HG02884 (cell line): ENCODE measurements at regions not wholly inside any gene's neighbourhood (a gene's known extent, or its start where the extent isn't known, plus 50 kb on each side); places are given as distances from the start of the nearest gene placed in this dataset.

Source experiments
- ATAC-seq: cut with Tn5 transposase; IDR thresholded peaks from one replicate; pipeline ENCODE4 v1.9.1; 2021; ENCODE audit warnings: mild to moderate bottlenecking, moderate library complexity; ENCODE audit not compliant: unreplicated experiment

DNA sequence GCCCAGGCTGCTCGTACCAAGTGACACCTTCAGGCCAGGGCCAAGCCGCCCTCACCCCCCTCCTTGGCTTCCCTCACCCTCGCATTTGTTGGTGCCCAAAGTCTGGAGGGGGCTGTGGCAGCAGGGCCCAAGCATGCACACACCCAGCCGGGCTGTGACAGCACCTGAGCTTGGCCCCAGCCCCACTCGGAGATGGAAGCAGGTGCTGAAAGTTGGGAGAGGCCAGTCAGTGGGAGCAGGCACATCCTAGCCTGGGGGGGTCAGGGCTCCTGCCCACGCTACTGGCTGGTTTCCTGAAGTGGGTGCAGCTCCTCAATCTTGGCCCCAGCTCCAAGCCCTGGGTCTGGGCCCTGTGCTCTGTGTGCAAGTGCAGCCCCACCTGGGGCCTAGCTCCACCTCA lies 228.0 kb downstream of the RDH14 start:
- no peak for ATAC-seq

DNA sequence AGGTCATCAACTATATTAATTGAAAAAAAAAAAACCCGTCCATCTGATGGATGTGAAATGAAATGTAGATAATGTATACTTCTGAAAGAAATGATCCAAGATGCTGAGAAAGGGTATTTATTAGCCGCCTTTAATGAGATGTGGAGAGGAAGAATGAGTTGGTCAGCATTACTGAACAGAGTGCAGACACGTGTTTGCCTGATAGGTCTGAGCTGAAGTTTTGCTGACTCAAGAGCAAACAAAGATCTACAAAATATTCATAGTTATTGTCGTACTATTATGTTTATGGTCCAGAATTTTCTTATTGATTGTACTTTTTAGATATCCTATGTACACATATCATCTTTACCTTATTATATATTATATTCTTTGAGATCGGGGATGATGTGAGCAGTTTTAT lies 235.3 kb downstream of the RDH14 start:
- ATAC-seq: no peak

DNA sequence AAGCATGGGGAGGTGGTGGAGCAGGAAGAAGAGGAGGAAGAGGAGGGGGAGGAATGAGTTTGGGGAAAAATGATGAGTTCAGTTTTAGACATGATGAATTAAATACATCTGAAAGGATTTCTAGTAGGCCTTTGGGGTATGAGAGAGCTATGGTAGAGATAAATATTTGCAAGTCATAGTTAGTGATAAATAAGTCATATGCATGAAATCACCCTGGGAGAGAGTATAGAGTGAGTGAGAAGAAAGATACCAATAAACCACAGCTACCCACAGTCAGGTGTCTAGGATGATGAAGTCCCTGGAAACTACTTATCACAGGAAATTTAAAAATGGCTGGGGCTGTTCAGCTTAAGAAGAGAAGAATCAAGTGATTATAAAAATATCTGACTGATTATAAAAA lies 240.5 kb downstream of the RDH14 start:
- no peak for ATAC-seq

- ATAC-seq: no peak
Observed at GRCh38 chr2:18317017-18317416, 243.4 kb downstream of the RDH14 start.

- no peak for ATAC-seq
Observed at GRCh38 chr2:18312818-18313217, 247.6 kb downstream of the RDH14 start.

GRCh38 chr2:18311420-18312195 lies 248.8 kb downstream of the RDH14 start:
- ATAC-seq: no peak

DNA sequence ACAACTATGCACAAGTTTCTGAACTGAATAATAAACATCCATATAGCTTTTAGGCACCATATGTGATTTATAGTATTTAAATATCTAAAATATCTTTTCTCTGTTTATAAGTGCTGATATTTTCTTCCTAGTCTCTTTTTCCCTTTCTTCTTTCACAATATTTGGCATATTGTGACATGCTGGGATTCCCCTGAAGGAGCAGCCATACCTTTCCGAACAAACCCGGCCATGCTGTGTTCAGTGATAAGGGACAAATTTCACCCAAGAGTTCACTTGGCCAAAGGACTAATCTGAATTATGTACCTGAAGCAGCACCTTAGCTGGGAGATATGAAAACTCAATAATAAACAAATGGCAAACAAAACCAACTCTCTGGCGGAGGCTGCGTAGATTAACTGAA lies 250.8 kb downstream of the RDH14 start:
- ATAC-seq: no peak

- no peak for ATAC-seq
Observed at GRCh38 chr2:18309188-18309587, 251.3 kb downstream of the RDH14 start.

GRCh38 chr2:18304849-18305248 lies 255.6 kb downstream of the RDH14 start:
- ATAC-seq: no peak

GRCh38 chr2:18301421-18302139 lies 258.9 kb downstream of the RDH14 start:
- no peak for ATAC-seq

GRCh38 chr2:18299423-18300212 lies 260.8 kb downstream of the RDH14 start:
- no peak for ATAC-seq

DNA sequence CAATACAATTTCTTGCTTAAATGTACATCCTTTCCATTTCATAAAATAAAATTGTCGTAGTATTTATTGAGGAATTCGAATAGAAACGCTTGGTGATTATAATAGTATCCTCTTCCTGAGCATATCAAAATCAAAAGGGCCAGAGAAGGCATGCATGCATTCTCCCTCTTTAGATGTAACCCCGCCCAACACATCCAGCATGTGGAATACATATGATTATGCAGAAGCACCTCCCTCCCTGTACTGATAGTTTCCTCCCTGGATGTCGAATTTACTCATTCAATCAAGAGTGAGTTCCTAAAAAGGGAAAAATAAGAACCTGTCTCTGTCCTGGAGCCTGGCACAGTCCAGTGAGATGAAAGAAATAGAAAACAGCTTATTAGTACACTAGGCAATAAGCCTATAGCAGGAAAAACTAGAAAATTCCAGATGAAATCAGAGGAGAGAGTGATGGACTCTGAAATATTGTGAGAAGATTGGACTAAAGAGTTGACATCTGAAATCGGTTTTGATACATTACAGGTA lies 262.9 kb downstream of the RDH14 start:
- ATAC-seq: no peak

- ATAC-seq: no peak
Observed at GRCh38 chr2:18290386-18290785, 270.1 kb downstream of the RDH14 start.

GRCh38 chr2:18286897-18287296 lies 273.6 kb downstream of the RDH14 start:
- no peak for ATAC-seq

GRCh38 chr2:18284331-18284730 lies 276.1 kb downstream of the RDH14 start:
- no peak for ATAC-seq

GRCh38 chr2:18282026-18282425 lies 278.4 kb downstream of the RDH14 start:
- ATAC-seq: no peak

GRCh38 chr2:18276583-18277075 lies 283.8 kb downstream of the RDH14 start:
- ATAC-seq: no peak

- no peak for ATAC-seq
Observed at GRCh38 chr2:18273205-18273604, 287.2 kb downstream of the RDH14 start.

DNA sequence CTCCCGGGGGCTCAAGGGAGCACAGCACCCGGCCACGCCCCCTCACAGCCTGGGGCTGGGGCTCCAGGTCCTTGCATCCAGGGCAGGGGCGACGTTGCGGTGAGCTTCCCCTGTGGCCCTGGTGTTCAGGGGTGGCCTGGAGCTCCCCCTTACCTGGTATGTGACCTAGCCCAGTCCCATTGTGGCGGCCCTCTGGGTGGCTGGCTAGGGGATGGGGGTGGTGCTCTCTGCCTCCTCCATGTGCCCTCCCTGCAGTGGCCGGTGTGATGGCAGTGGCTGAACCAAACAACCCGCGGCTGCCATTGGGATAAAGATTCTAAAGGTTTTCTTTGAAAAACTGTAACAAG lies 288.3 kb downstream of the RDH14 start:
- no peak for ATAC-seq

- no peak for ATAC-seq
Observed at GRCh38 chr2:18271370-18272147, 288.9 kb downstream of the RDH14 start.

GRCh38 chr2:18268400-18268799 lies 292.1 kb downstream of the RDH14 start:
- no peak for ATAC-seq
